HCT116 (cell line): ENCODE measurements at regions not wholly inside any gene's neighbourhood (a gene's known extent, or its start where the extent isn't known, plus 50 kb on each side); places are given as distances from the start of the nearest gene placed in this dataset.

Experiments used
- ATAC-seq: fragments of 200-7000 bp; cut with Tn5 transposase; 2 replicates; pipeline ENCODE4 v1.9.1; 2020; ENCODE audit warnings: mild to moderate bottlenecking, moderate library complexity
- BruUV-seq: library from RNA; stranded (reverse); fragments of 400-500 nt; replicated peaks from 2 replicates; lab custom pipeline; 2021; lab: Mats Ljungman, UMichigan
- CTCF ChIA-PET: fragments of 300-600 bp; sonication (Branson Sonifier 250); formaldehyde crosslinking; loops from one replicate; lab custom pipeline; 2021; ENCODE audit warnings: antibody characterized with exemption; lab: Charles Lee
- POLR2A ChIA-PET: fragments of 300-600, 350-600 bp; sonication (Branson Sonifier 250); formaldehyde crosslinking; loops from one replicate; lab custom pipeline; 2021; ENCODE audit warnings: antibody characterized with exemption; lab: Charles Lee
- RAD21 ChIA-PET, 2 experiments: fragments of 300-600 bp; sonication (Branson Sonifier 250); formaldehyde crosslinking; loops; one replicate each; lab custom pipeline; 2023; ENCODE audit warnings: low total read pairs in 2 of 2; ENCODE audit not compliant: uncharacterized antibody in 2 of 2, unreplicated experiment in 2 of 2, low non-redundant PET in 1 of 2; lab: Charles Lee
- DNase-seq: peaks from one replicate; pipeline ENCODE4 v3.0.0-alpha.2; 2010; ENCODE audit warnings: low read depth, low spot score
- H2AFZ ChIP-seq: fragments of 200-600 bp; shearing (Covaris generic), sonication (generic); 2 replicates; pipeline ENCODE4 v1.6.1; 2017; ENCODE audit warnings: low read depth, mixed run types, mixed read lengths, antibody characterized with exemption, low read length; ENCODE audit not compliant: poor library complexity, severe bottlenecking
- H3K27ac ChIP-seq: 2 replicates; pipeline ENCODE4 v1.5.1; 2012; ENCODE audit warnings: low read depth, low read length
- H3K27me3 ChIP-seq: fragments of 200-600 bp; sonication (generic); 2 replicates; pipeline ENCODE4 v1.6.1; 2016; ENCODE audit warnings: mixed run types, low read length, mixed read lengths; ENCODE audit not compliant: insufficient read depth
- H3K36me3 ChIP-seq, 2 experiments: fragments of 200-500 bp in 1 of 2; fragments of 200-600 bp in 1 of 2; sonication (Bioruptor generic) in 1 of 2; sonication (generic) in 1 of 2; 2 replicates each; pipeline versions ENCODE4 v1.5.1 to v1.6.1; 2014 to 2016; ENCODE audit warnings: low read length in 2 of 2, inconsistent platforms in 1 of 2, mixed read lengths in 1 of 2, mixed run types in 1 of 2; ENCODE audit not compliant: insufficient read depth in 2 of 2, control insufficient read depth in 1 of 2
- H3K4me1 ChIP-seq, 2 experiments: fragments of 200-600 bp in 1 of 2; sonication (generic) in 1 of 2; 2 replicates each; pipeline versions ENCODE4 v1.5.1 to v1.6.1; 2012 to 2017; ENCODE audit warnings: low read length in 2 of 2, inconsistent platforms in 1 of 2, mild to moderate bottlenecking in 1 of 2, mixed read lengths in 1 of 2, mixed run types in 1 of 2, moderate library complexity in 1 of 2; ENCODE audit not compliant: insufficient read depth in 2 of 2, control insufficient read depth in 1 of 2
- H3K4me2 ChIP-seq: fragments of 200-600 bp; sonication (generic); 2 replicates; pipeline ENCODE4 v1.6.1; 2017; ENCODE audit warnings: mixed run types, low read length, mixed read lengths
- H3K4me3 ChIP-seq, 2 experiments: fragments of 200-600 bp in 1 of 2; sonication (generic) in 1 of 2; replicated peaks in 1 of 2; 2 replicates each; pipeline ENCODE4 v1.5.1; 2011 to 2016; ENCODE audit warnings: low read length in 2 of 2, control low read depth in 1 of 2, low read depth in 1 of 2, mild to moderate bottlenecking in 1 of 2, mixed read lengths in 1 of 2, mixed run types in 1 of 2
- H3K79me2 ChIP-seq: fragments of 200-600 bp; sonication (generic); 2 replicates; pipeline ENCODE4 v1.6.1; 2017; ENCODE audit warnings: mild to moderate bottlenecking, mixed run types, low read length, moderate library complexity, mixed read lengths; ENCODE audit not compliant: insufficient read depth
- H3K9ac ChIP-seq: fragments of 200-600 bp; sonication (generic); 2 replicates; pipeline ENCODE4 v1.6.1; 2016; ENCODE audit warnings: low read length, mixed read lengths
- H3K9me2 ChIP-seq: fragments of 200-600 bp; sonication (generic), shearing (Covaris generic); 2 replicates; pipeline ENCODE4 v1.6.1; 2017; ENCODE audit warnings: mixed run types, mild to moderate bottlenecking, moderate library complexity; ENCODE audit not compliant: insufficient read depth
- H3K9me3 ChIP-seq, 2 experiments: fragments of 200-500 bp in 1 of 2; fragments of 200-600 bp in 1 of 2; sonication (Bioruptor generic) in 1 of 2; sonication (generic) in 1 of 2; 2 replicates each; pipeline ENCODE4 v1.6.1; 2014 to 2017; ENCODE audit warnings: low read length in 2 of 2, mixed read lengths in 2 of 2, inconsistent platforms in 1 of 2, low read depth in 1 of 2, mild to moderate bottlenecking in 1 of 2, mixed run types in 1 of 2, moderate library complexity in 1 of 2; ENCODE audit not compliant: control insufficient read depth in 1 of 2, insufficient read depth in 1 of 2
- H4K20me1 ChIP-seq: fragments of 200-600 bp; sonication (generic), shearing (Covaris generic); 2 replicates; pipeline ENCODE4 v1.6.1; 2017; ENCODE audit warnings: mixed run types, mild to moderate bottlenecking, moderate library complexity; ENCODE audit not compliant: insufficient read depth
- CBX3 ChIP-seq: IDR thresholded peaks from 2 replicates; pipeline ENCODE4 v1.6.1; 2012; ENCODE audit warnings: low read depth
- CEBPB ChIP-seq: IDR thresholded peaks from 2 replicates; pipeline ENCODE4 v1.6.1; 2012; ENCODE audit warnings: low read depth
- CTCF ChIP-seq, 3 experiments: fragments of 200-600 bp in 1 of 3; sonication (generic) in 1 of 3; IDR thresholded peaks in 2 of 3; conservative IDR thresholded peaks in 1 of 3; 2 replicates each; pipeline ENCODE4 v1.5.1; 2012 to 2017; ENCODE audit warnings: low read depth in 2 of 3, low read length in 2 of 3, antibody characterized with exemption in 1 of 3, borderline replicate concordance in 1 of 3, control low read depth in 1 of 3, mild to moderate bottlenecking in 1 of 3, mixed read lengths in 1 of 3, mixed run types in 1 of 3, moderate library complexity in 1 of 3; ENCODE audit not compliant: insufficient read depth in 1 of 3
- EGR1 ChIP-seq: IDR thresholded peaks from 2 replicates; pipeline ENCODE4 v1.6.1; 2012; ENCODE audit warnings: low read depth
- ELF1 ChIP-seq: IDR thresholded peaks from 2 replicates; pipeline ENCODE4 v1.6.1; 2012; ENCODE audit warnings: low read depth, borderline replicate concordance
- RAD21 ChIP-seq: IDR thresholded peaks from 2 replicates; pipeline ENCODE4 v1.6.1; 2012; ENCODE audit warnings: low read depth, mild to moderate bottlenecking
- SIN3A ChIP-seq: IDR thresholded peaks from 2 replicates; pipeline ENCODE4 v1.6.1; 2012; ENCODE audit warnings: low read depth
- SP1 ChIP-seq: IDR thresholded peaks from 2 replicates; pipeline ENCODE4 v1.6.1; 2012; ENCODE audit warnings: low read depth
- TCF7L2 ChIP-seq: IDR thresholded peaks from 2 replicates; pipeline ENCODE4 v1.7.0; 2011; ENCODE audit warnings: borderline replicate concordance, inconsistent platforms; ENCODE audit not compliant: insufficient read depth, insufficient read length; ENCODE audit errors: extremely low read depth
- YY1 ChIP-seq: IDR thresholded peaks from 2 replicates; pipeline ENCODE4 v1.6.1; 2011; ENCODE audit warnings: low read length, low read depth, moderate library complexity, mild to moderate bottlenecking; ENCODE audit not compliant: insufficient replicate concordance; ENCODE audit errors: extremely low read depth
- ZBTB33 ChIP-seq: IDR thresholded peaks from 2 replicates; pipeline ENCODE4 v1.6.1; 2011; ENCODE audit warnings: mild to moderate bottlenecking, low read length, moderate library complexity; ENCODE audit not compliant: insufficient replicate concordance; ENCODE audit errors: extremely low read depth
- ZFX ChIP-seq: fragments of 450-650 bp; IDR thresholded peaks from 2 replicates; pipeline ENCODE4 v1.6.1; 2017
- intact Hi-C: fragments of 100-400 bp; cut with micrococcal nuclease; formaldehyde crosslinking; loops from 2 replicates; pipeline ENCODE4 v1.10.0; 2022

GRCh38 chr3:35292568-35292967 lies 346.8 kb upstream of the ARPP21 start (continued):
- TF ChIP-seq CTCF (IDR thresholded peaks at IDR 0.05 in 2 of 3, conservative IDR thresholded peaks at IDR 0.05 in 1 of 3; ENCODE audit: borderline replicate concordance in 1 of 3, insufficient read depth in 1 of 3, low read depth in 2 of 3, low read length in 2 of 3): no peak
- TF ChIP-seq SIN3A: no peak
- TF ChIP-seq ZFX: no peak
- TF ChIP-seq ELF1: no peak
- TF ChIP-seq EGR1: no peak
- TF ChIP-seq CEBPB: no peak
- TF ChIP-seq CBX3: no peak

- TF ChIP-seq SP1 (no peak), RAD21 (no peak), TCF7L2 (no peak), ZBTB33 (no peak), YY1 (no peak), CEBPB (no peak)
- no peak for DNase-seq
- RAD21 ChIA-PET: no interaction called here
Measured at GRCh38 chr3:35295906-35296305, 343.4 kb upstream of the ARPP21 start.

More at GRCh38 chr3:35295906-35296305, 343.4 kb upstream of the ARPP21 start:
- H3K4me3 ChIP-seq: no peak overlapping the region
- H3K4me2 ChIP-seq: no peak overlapping the region
- H3K4me1 ChIP-seq: no peaks in the 10 kb centered on the region
- ChIA-PET POLR2A (no interaction called here), CTCF (no interaction called here)
- no peak overlapping the region for H3K27ac ChIP-seq
- no peaks in the 10 kb centered on the region for H3K9me2 ChIP-seq
- H3K9ac ChIP-seq: no peak overlapping the region
- no TSS peak for BruUV-seq
- intact Hi-C loops: no loop called here
- no peaks in the 10 kb centered on the region for H4K20me1 ChIP-seq
- no peaks in the 10 kb centered on the region for H3K36me3 ChIP-seq
- no peaks in the 10 kb centered on the region for H3K79me2 ChIP-seq
- ATAC-seq: no peak
- H3K9me3 ChIP-seq: peaks cover 7 to 22% of the 10 kb centered on the region in 2 experiments; a peak in 2 of 4 replicates
- H3K27me3 ChIP-seq: no peaks in the 10 kb centered on the region
- no peak overlapping the region for H2AFZ ChIP-seq
